Activated CD4-positive, alpha-beta T cell treated with anti-CD3 and anti-CD28 coated beads, Interleukin-2, amount 10 ng/mL, durations not matched to agents 7 days and 5 days (primary cell): ENCODE measurements at regions not wholly inside any gene's neighbourhood (a gene's known extent, or its start where the extent isn't known, plus 50 kb on each side); places are given as distances from the start of the nearest gene placed in this dataset.
"Not testable (repeated sequence)": the region's sequence is repeated elsewhere in the genome, so short reads cannot be mapped to it uniquely, and the experiment has no call there.

Source experiments
- CTCF ChIA-PET: fragments of 350-600 bp; sonication (Branson Sonifier 250); formaldehyde crosslinking; loops from one replicate; lab custom pipeline; 2021; ENCODE audit warnings: antibody characterized with exemption; lab: Charles Lee
- POLR2A ChIA-PET: fragments of 350-600 bp; sonication (Branson Sonifier 250); formaldehyde crosslinking; loops from one replicate; lab custom pipeline; 2021; ENCODE audit warnings: antibody characterized with exemption; lab: Charles Lee
- DNase-seq: peaks from one replicate; pipeline ENCODE4 v3.0.0-alpha.2; 2020
- H3K27ac Mint-ChIP-seq: one replicate; pipeline ENCODE4 v1.8.0; 2021; ENCODE audit warnings: mild to moderate bottlenecking, moderate library complexity, mixed read lengths
- H3K27me3 Mint-ChIP-seq: one replicate; pipeline ENCODE4 v1.8.0; 2021; ENCODE audit warnings: mixed read lengths
- H3K36me3 Mint-ChIP-seq: one replicate; pipeline ENCODE4 v1.8.0; 2021; ENCODE audit warnings: low read depth, mixed read lengths
- H3K4me1 Mint-ChIP-seq: one replicate; pipeline ENCODE4 v1.8.0; 2021; ENCODE audit warnings: mixed read lengths
- H3K4me3 Mint-ChIP-seq: one replicate; pipeline ENCODE4 v1.8.0; 2021; ENCODE audit warnings: mild to moderate bottlenecking, moderate library complexity, mixed read lengths
- H3K9me3 Mint-ChIP-seq: one replicate; pipeline ENCODE4 v1.8.0; 2021; ENCODE audit warnings: mixed read lengths

- Mint-ChIP-seq H3K36me3 (peaks cover 2% of the 10 kb centered on the region), H3K27me3 (peaks cover 13% of the 10 kb centered on the region), H3K4me1 (peaks cover 6% of the 10 kb centered on the region), H3K9me3 (peaks cover 1% of the 10 kb centered on the region), H3K27ac (no peak overlapping the region), H3K4me3 (no peak overlapping the region)
- POLR2A ChIA-PET, result no interaction called here
- CTCF ChIA-PET, result no interaction called here
- DNase-seq, result no peak
Observed at GRCh38 chr15:92728266-92728665, 72.7 kb upstream of the FAM174B start.

- peaks cover 40% of the 10 kb centered on the region for H3K27me3 Mint-ChIP-seq
- peaks cover 5% of the 10 kb centered on the region for H3K4me1 Mint-ChIP-seq
- H3K9me3 Mint-ChIP-seq, result no peaks in the 10 kb centered on the region
- H3K27ac Mint-ChIP-seq, result no peak overlapping the region
- peak overlapping the region; percentile 62 for H3K4me3 Mint-ChIP-seq
- DNase-seq, result no peak
- peaks cover 2% of the 10 kb centered on the region for H3K36me3 Mint-ChIP-seq
- ChIA-PET CTCF (interaction anchor here (0.6 kb wide), 2 partner anchors 383 to 469 kb away, joined by 3 read pairs; no protein-coding TSS in a partner anchor), POLR2A (no interaction called here)
Observed at GRCh38 chr15:92733090-92733933, 77.7 kb upstream of the FAM174B start.

- Mint-ChIP-seq H3K27me3 (peaks cover 40% of the 10 kb centered on the region), H3K4me1 (peaks cover 5% of the 10 kb centered on the region), H3K4me3 (peak overlapping the region; percentile 62), H3K36me3 (peaks cover 2% of the 10 kb centered on the region), H3K9me3 (no peaks in the 10 kb centered on the region), H3K27ac (no peak overlapping the region)
- CTCF ChIA-PET, result no interaction called here
- DNase-seq, result no peak
- POLR2A ChIA-PET, result no interaction called here
Observed at GRCh38 chr15:92733934-92734521, 78.5 kb upstream of the FAM174B start.

- POLR2A ChIA-PET, H3K27ac Mint-ChIP-seq, H3K4me1 Mint-ChIP-seq, H3K4me3 Mint-ChIP-seq, H3K9me3 Mint-ChIP-seq, H3K36me3 Mint-ChIP-seq, DNase-seq, CTCF ChIA-PET: not testable (repeated sequence)
- peaks cover 21% of the 10 kb centered on the region for H3K27me3 Mint-ChIP-seq
Observed at GRCh38 chr15:92739246-92739645, 83.7 kb upstream of the FAM174B start.

- Mint-ChIP-seq H3K27ac (no peak overlapping the region), H3K4me1 (no peaks in the 10 kb centered on the region), H3K4me3 (no peak overlapping the region), H3K36me3 (no peaks in the 10 kb centered on the region), H3K9me3 (no peaks in the 10 kb centered on the region), H3K27me3 (no peaks in the 10 kb centered on the region)
- DNase-seq, result no peak
- ChIA-PET POLR2A (no interaction called here), CTCF (interaction anchor here (0.6 kb wide), 1 partner anchor 8 kb away, joined by 3 read pairs; no protein-coding TSS in a partner anchor)
Observed at GRCh38 chr15:92745845-92746271, 90.3 kb upstream of the FAM174B start.

- DNase-seq, result no peak
- no peaks in the 10 kb centered on the region for H3K9me3 Mint-ChIP-seq
- POLR2A ChIA-PET, result no interaction called here
- H3K27me3 Mint-ChIP-seq, result no peaks in the 10 kb centered on the region
- H3K4me3 Mint-ChIP-seq, result no peak overlapping the region
- H3K36me3 Mint-ChIP-seq, result no peaks in the 10 kb centered on the region
- H3K27ac Mint-ChIP-seq, result no peak overlapping the region
- CTCF ChIA-PET, result no interaction called here
- H3K4me1 Mint-ChIP-seq, result no peaks in the 10 kb centered on the region
Observed at GRCh38 chr15:92747047-92747446, 91.5 kb upstream of the FAM174B start.

- no peak overlapping the region for H3K4me3 Mint-ChIP-seq
- DNase-seq, result no peak
- H3K27me3 Mint-ChIP-seq, result no peaks in the 10 kb centered on the region
- POLR2A ChIA-PET, result no interaction called here
- no peaks in the 10 kb centered on the region for H3K36me3 Mint-ChIP-seq
- no peaks in the 10 kb centered on the region for H3K4me1 Mint-ChIP-seq
- CTCF ChIA-PET, result no interaction called here
- H3K9me3 Mint-ChIP-seq, result no peaks in the 10 kb centered on the region
- no peak overlapping the region for H3K27ac Mint-ChIP-seq
Observed at GRCh38 chr15:92749216-92749615, 93.6 kb upstream of the FAM174B start.

- Mint-ChIP-seq H3K36me3 (no peaks in the 10 kb centered on the region), H3K9me3 (no peaks in the 10 kb centered on the region), H3K4me3 (no peak overlapping the region), H3K27ac (no peak overlapping the region), H3K4me1 (no peaks in the 10 kb centered on the region), H3K27me3 (no peaks in the 10 kb centered on the region)
- POLR2A ChIA-PET, result no interaction called here
- DNase-seq, result no peak
- CTCF ChIA-PET, result interaction anchor here (0.7 kb wide), 1 partner anchor 367 kb away, joined by 3 read pairs; no protein-coding TSS in a partner anchor
Observed at GRCh38 chr15:92749946-92750345, 94.4 kb upstream of the FAM174B start.

- no peak for DNase-seq
- CTCF ChIA-PET, result interaction anchor here (0.5 kb wide), 1 partner anchor 1216 kb away, joined by 4 read pairs; no protein-coding TSS in a partner anchor
Observed at GRCh38 chr15:92751528-92751927, 96.0 kb upstream of the FAM174B start.

GRCh38 chr15:92753591-92753990 is 98.0 kb upstream of the FAM174B start:
- Mint-ChIP-seq H3K4me3 (no peak overlapping the region), H3K27me3 (peaks cover 7% of the 10 kb centered on the region), H3K9me3 (no peaks in the 10 kb centered on the region), H3K4me1 (no peaks in the 10 kb centered on the region), H3K27ac (no peak overlapping the region), H3K36me3 (no peaks in the 10 kb centered on the region)
- CTCF ChIA-PET, result no interaction called here
- POLR2A ChIA-PET, result no interaction called here
- DNase-seq, result no peak

More at GRCh38 chr15:92751528-92751927, 96.0 kb upstream of the FAM174B start:
- Mint-ChIP-seq H3K4me3 (no peak overlapping the region), H3K9me3 (no peaks in the 10 kb centered on the region), H3K27ac (no peak overlapping the region), H3K36me3 (no peaks in the 10 kb centered on the region), H3K4me1 (no peaks in the 10 kb centered on the region), H3K27me3 (no peaks in the 10 kb centered on the region)
- POLR2A ChIA-PET, result no interaction called here

GRCh38 chr15:92763459-92763858 is 107.9 kb upstream of the FAM174B start:
- CTCF ChIA-PET, result interaction anchor here (0.7 kb wide), 1 partner anchor 1904 kb away, joined by 3 read pairs; no protein-coding TSS in a partner anchor
- no peak for DNase-seq
- no peaks in the 10 kb centered on the region for H3K4me1 Mint-ChIP-seq
- H3K9me3 Mint-ChIP-seq, result peaks cover 4% of the 10 kb centered on the region
- POLR2A ChIA-PET, result no interaction called here
- H3K27ac Mint-ChIP-seq, result no peak overlapping the region
- no peaks in the 10 kb centered on the region for H3K27me3 Mint-ChIP-seq
- no peaks in the 10 kb centered on the region for H3K36me3 Mint-ChIP-seq
- no peak overlapping the region for H3K4me3 Mint-ChIP-seq

- H3K36me3 Mint-ChIP-seq, H3K9me3 Mint-ChIP-seq, H3K27me3 Mint-ChIP-seq, POLR2A ChIA-PET, H3K27ac Mint-ChIP-seq, DNase-seq, H3K4me3 Mint-ChIP-seq, CTCF ChIA-PET, H3K4me1 Mint-ChIP-seq: not testable (repeated sequence)
Observed at GRCh38 chr15:92768131-92768530, 112.6 kb upstream of the FAM174B start.

- H3K4me1 Mint-ChIP-seq, result no peaks in the 10 kb centered on the region
- H3K27ac Mint-ChIP-seq, result no peak overlapping the region
- ChIA-PET POLR2A (no interaction called here), CTCF (interaction anchor here (1.4 kb wide), 1 partner anchor 31 kb away, joined by 4 read pairs; no protein-coding TSS in a partner anchor)
- H3K36me3 Mint-ChIP-seq, result no peaks in the 10 kb centered on the region
- H3K4me3 Mint-ChIP-seq, result no peak overlapping the region
- no peaks in the 10 kb centered on the region for H3K27me3 Mint-ChIP-seq
- H3K9me3 Mint-ChIP-seq, result no peaks in the 10 kb centered on the region
- no peak for DNase-seq
Observed at GRCh38 chr15:92770641-92771040, 115.1 kb upstream of the FAM174B start.
